Lower leg skin (tissue), 3 donors: ENCODE measurements at regions not wholly inside any gene's neighbourhood (a gene's known extent, or its start where the extent isn't known, plus 50 kb on each side); places are given as distances from the start of the nearest gene placed in this dataset.

Source experiments
- POLR2A ChIP-seq, 2 donors: fragments of 450-650 bp; IDR thresholded peaks; one replicate each; pipeline ENCODE4 v1.6.1; 2016 to 2017; ENCODE audit warnings: antibody characterized with exemption in 2 of 2, mild to moderate bottlenecking in 1 of 2, moderate library complexity in 1 of 2
- TF ChIP-seq, protein P1 (sequence below), 3 donors: fragments of 450-650 bp; IDR thresholded peaks; one replicate each; pipeline ENCODE4 v1.5.1; 2016; ENCODE audit warnings: antibody characterized with exemption in 3 of 3, mild to moderate bottlenecking in 3 of 3, moderate library complexity in 2 of 3

GRCh38 chr12:29081101-29081500 lies 68.0 kb upstream of the FAR2 start:
- no peak for TF ChIP-seq POLR2A (IDR thresholded peaks at IDR 0.05)
- TF ChIP-seq, protein P1, sequence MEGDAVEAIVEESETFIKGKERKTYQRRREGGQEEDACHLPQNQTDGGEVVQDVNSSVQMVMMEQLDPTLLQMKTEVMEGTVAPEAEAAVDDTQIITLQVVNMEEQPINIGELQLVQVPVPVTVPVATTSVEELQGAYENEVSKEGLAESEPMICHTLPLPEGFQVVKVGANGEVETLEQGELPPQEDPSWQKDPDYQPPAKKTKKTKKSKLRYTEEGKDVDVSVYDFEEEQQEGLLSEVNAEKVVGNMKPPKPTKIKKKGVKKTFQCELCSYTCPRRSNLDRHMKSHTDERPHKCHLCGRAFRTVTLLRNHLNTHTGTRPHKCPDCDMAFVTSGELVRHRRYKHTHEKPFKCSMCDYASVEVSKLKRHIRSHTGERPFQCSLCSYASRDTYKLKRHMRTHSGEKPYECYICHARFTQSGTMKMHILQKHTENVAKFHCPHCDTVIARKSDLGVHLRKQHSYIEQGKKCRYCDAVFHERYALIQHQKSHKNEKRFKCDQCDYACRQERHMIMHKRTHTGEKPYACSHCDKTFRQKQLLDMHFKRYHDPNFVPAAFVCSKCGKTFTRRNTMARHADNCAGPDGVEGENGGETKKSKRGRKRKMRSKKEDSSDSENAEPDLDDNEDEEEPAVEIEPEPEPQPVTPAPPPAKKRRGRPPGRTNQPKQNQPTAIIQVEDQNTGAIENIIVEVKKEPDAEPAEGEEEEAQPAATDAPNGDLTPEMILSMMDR (IDR thresholded peaks at IDR 0.05): no peak
